H9 (cell line): ENCODE measurements at regions not wholly inside any gene's neighbourhood (a gene's known extent, or its start where the extent isn't known, plus 50 kb on each side); places are given as distances from the start of the nearest gene placed in this dataset.

Experiments
- DNase-seq: peaks from one replicate; pipeline ENCODE4 v3.0.0-alpha.2; 2017
- H2AFZ ChIP-seq: one replicate; pipeline ENCODE4 v1.6.1; 2013; ENCODE audit warnings: mild to moderate bottlenecking, low read length, control low read depth, moderate library complexity
- H2AK5ac ChIP-seq: 2 replicates; pipeline ENCODE4 v1.6.1; 2013; ENCODE audit warnings: low read length, control low read depth, mixed read lengths; ENCODE audit not compliant: insufficient read length
- H2BK120ac ChIP-seq: one replicate; pipeline ENCODE4 v1.6.1; 2013; ENCODE audit warnings: low read depth, mild to moderate bottlenecking, low read length, control low read depth, inconsistent platforms; ENCODE audit not compliant: poor library complexity, severe bottlenecking
- H2BK12ac ChIP-seq: 2 replicates; pipeline ENCODE4 v1.6.1; 2013; ENCODE audit warnings: low read length, control low read depth, mixed read lengths, low read depth; ENCODE audit not compliant: insufficient read length
- H2BK15ac ChIP-seq: 2 replicates; pipeline ENCODE4 v1.6.1; 2013; ENCODE audit warnings: low read depth, low read length, control low read depth
- H2BK20ac ChIP-seq: one replicate; pipeline ENCODE4 v1.6.1; 2013; ENCODE audit warnings: low read depth, mild to moderate bottlenecking, low read length, control low read depth, inconsistent platforms; ENCODE audit not compliant: poor library complexity, severe bottlenecking
- H2BK5ac ChIP-seq: 2 replicates; pipeline ENCODE4 v1.6.1; 2013; ENCODE audit warnings: low read length, control low read depth, mixed read lengths; ENCODE audit not compliant: insufficient read length
- H3K14ac ChIP-seq: 2 replicates; pipeline ENCODE4 v1.6.1; 2013; ENCODE audit warnings: low read length, control low read depth; ENCODE audit not compliant: insufficient read depth
- H3K18ac ChIP-seq: 2 replicates; pipeline ENCODE4 v1.6.1; 2013; ENCODE audit warnings: low read depth, mild to moderate bottlenecking, mixed read lengths, low read length, control low read depth; ENCODE audit not compliant: insufficient read length
- H3K23ac ChIP-seq: 2 replicates; pipeline ENCODE4 v1.6.1; 2013; ENCODE audit warnings: low read length, control low read depth, mixed read lengths, low read depth; ENCODE audit not compliant: insufficient read length
- H3K23me2 ChIP-seq: 2 replicates; pipeline ENCODE4 v1.6.1; 2013; ENCODE audit warnings: low read depth, mild to moderate bottlenecking, mixed read lengths, low read length, control low read depth; ENCODE audit not compliant: insufficient read length, poor library complexity, severe bottlenecking
- H3K27ac ChIP-seq: 2 replicates; pipeline ENCODE4 v1.5.1; 2013; ENCODE audit warnings: low read length, control low read depth, mixed read lengths, low read depth; ENCODE audit not compliant: insufficient read length
- H3K27me3 ChIP-seq: 2 replicates; pipeline ENCODE4 v1.6.1; 2013; ENCODE audit warnings: low read length, control low read depth, inconsistent platforms; ENCODE audit not compliant: insufficient read depth
- H3K4ac ChIP-seq: 2 replicates; pipeline ENCODE4 v1.6.1; 2013; ENCODE audit warnings: low read depth, mild to moderate bottlenecking, control low read depth, inconsistent platforms, low read length, moderate library complexity
- H3K4me1 ChIP-seq: 2 replicates; pipeline ENCODE4 v1.6.1; 2013; ENCODE audit warnings: low read length, control low read depth, inconsistent platforms; ENCODE audit not compliant: insufficient read depth
- H3K4me2 ChIP-seq: 2 replicates; pipeline ENCODE4 v1.6.1; 2013; ENCODE audit warnings: low read length, control low read depth, mixed read lengths; ENCODE audit not compliant: insufficient read length, insufficient read depth
- H3K56ac ChIP-seq: 2 replicates; pipeline ENCODE4 v1.6.1; 2013; ENCODE audit warnings: low read depth, mild to moderate bottlenecking, mixed read lengths, low read length, control low read depth; ENCODE audit not compliant: insufficient read length
- H3K79me1 ChIP-seq: 2 replicates; pipeline ENCODE4 v1.6.1; 2013; ENCODE audit warnings: low read depth, mild to moderate bottlenecking, moderate library complexity, low read length, control low read depth, inconsistent platforms; ENCODE audit not compliant: insufficient read depth, poor library complexity, severe bottlenecking
- H3K79me2 ChIP-seq: 2 replicates; pipeline ENCODE4 v1.6.1; 2013; ENCODE audit warnings: low read length, control low read depth, inconsistent platforms; ENCODE audit not compliant: insufficient read depth
- H3K9ac ChIP-seq: 2 replicates; pipeline ENCODE4 v1.6.1; 2013; ENCODE audit warnings: low read length, control low read depth, mixed read lengths; ENCODE audit not compliant: insufficient read length; ENCODE audit errors: extremely low read depth
- H3K9me3 ChIP-seq: one replicate; pipeline ENCODE4 v1.6.1; 2013; ENCODE audit warnings: low read depth, low read length, inconsistent platforms; ENCODE audit not compliant: control insufficient read depth
- H3T11ph ChIP-seq: one replicate; pipeline ENCODE4 v1.6.1; 2013; ENCODE audit warnings: mild to moderate bottlenecking, low read length, control low read depth, inconsistent platforms
- H4K20me1 ChIP-seq: one replicate; pipeline ENCODE4 v1.6.1; 2013; ENCODE audit not compliant: control insufficient read depth, insufficient read length, insufficient read depth
- H4K5ac ChIP-seq: 2 replicates; pipeline ENCODE4 v1.6.1; 2013; ENCODE audit warnings: low read depth, mild to moderate bottlenecking, mixed read lengths, low read length, control low read depth; ENCODE audit not compliant: insufficient read length
- H4K8ac ChIP-seq: replicated peaks from 2 replicates; pipeline ENCODE4 v1.6.1; 2013; ENCODE audit warnings: low read length, control low read depth, mixed read lengths, low read depth; ENCODE audit not compliant: insufficient read length
- H4K91ac ChIP-seq: 2 replicates; pipeline ENCODE4 v1.6.1; 2013; ENCODE audit warnings: low read depth, mild to moderate bottlenecking, moderate library complexity, mixed read lengths, low read length, control low read depth; ENCODE audit not compliant: insufficient read length
- H3K27ac Mint-ChIP-seq, 3 experiments: 2 replicates in 2 of 3; 3 replicates in 1 of 3; pipeline ENCODE4 v1.8.0; 2020 to 2021; ENCODE audit warnings: mixed read lengths in 3 of 3, mild to moderate bottlenecking in 1 of 3, moderate library complexity in 1 of 3
- H3K27me3 Mint-ChIP-seq: 2 replicates; pipeline ENCODE4 v1.8.0; 2021; ENCODE audit warnings: low read depth, mild to moderate bottlenecking, moderate library complexity, mixed read lengths
- H3K36me3 Mint-ChIP-seq, 3 experiments: 2 replicates in 2 of 3; 3 replicates in 1 of 3; pipeline ENCODE4 v1.8.0; 2020 to 2021; ENCODE audit warnings: low read depth in 3 of 3, mixed read lengths in 3 of 3; ENCODE audit not compliant: insufficient read depth in 1 of 3
- H3K4me1 Mint-ChIP-seq, 2 experiments: 2 replicates each; pipeline ENCODE4 v1.8.0; 2020; ENCODE audit warnings: mixed read lengths in 2 of 2
- H3K4me3 Mint-ChIP-seq, 2 experiments: 2 replicates in 1 of 2; 3 replicates in 1 of 2; pipeline ENCODE4 v1.8.0; 2020 to 2021; ENCODE audit warnings: mild to moderate bottlenecking in 2 of 2, mixed read lengths in 2 of 2, moderate library complexity in 1 of 2
- H3K9me3 Mint-ChIP-seq, 2 experiments: 2 replicates in 1 of 2; 3 replicates in 1 of 2; pipeline ENCODE4 v1.8.0; 2020; ENCODE audit warnings: mild to moderate bottlenecking in 2 of 2, mixed read lengths in 2 of 2, moderate library complexity in 1 of 2
- CTCF ChIP-seq: fragments of 200-600 bp; sonication (generic); conservative IDR thresholded peaks from 3 replicates; pipeline ENCODE4 v1.8.0; 2021; ENCODE audit warnings: antibody characterized with exemption, mild to moderate bottlenecking
- WGBS: extraction: QIAGEN DNeasy Blood & Tissue Kit; methylation state at CpG from one replicate; pipeline ENCODE4 v1.1.7; 2013; ENCODE audit warnings: missing lambda C conversion rate, low lambda C conversion rate, mixed read lengths; ENCODE audit not compliant: insufficient read length; ENCODE audit errors: extremely low coverage; 5-methylcytosine and 5-hydroxymethylcytosine counted together

- Histone ChIP-seq H2BK15ac (no peak overlapping the region), H2BK20ac (no peak overlapping the region), H3K56ac (no peak overlapping the region), H3K23ac (no peak overlapping the region), H3K27me3 (no peaks in the 10 kb centered on the region), H3K23me2 (no peaks in the 10 kb centered on the region), H2BK120ac (no peak overlapping the region), H3K79me2 (no peaks in the 10 kb centered on the region), H2AK5ac (no peak overlapping the region), H3K4me2 (no peak overlapping the region), H3K79me1 (no peaks in the 10 kb centered on the region), H3K18ac (no peak overlapping the region), H4K91ac (no peak overlapping the region), H4K5ac (no peak overlapping the region), H3T11ph (no peak overlapping the region), H2AFZ (no peak overlapping the region), H3K9me3 (no peaks in the 10 kb centered on the region), H3K4me1 (no peaks in the 10 kb centered on the region; the same call in 1 of the 2 replicates), H3K27ac (no peak overlapping the region), H3K14ac (no peak overlapping the region), H4K20me1 (no peaks in the 10 kb centered on the region), H2BK5ac (no peak overlapping the region), H2BK12ac (no peak overlapping the region), H3K9ac (no peak overlapping the region), H4K8ac (no peak overlapping the region), H3K4ac (no peak overlapping the region)
- Mint-ChIP-seq H3K4me3 (no peak overlapping the region), H3K27me3 (no peaks in the 10 kb centered on the region), H3K27ac (peak overlapping the region in 1 of 3 experiments; percentile 62; a peak in 1 of 7 replicates), H3K36me3 (no peaks in the 10 kb centered on the region), H3K9me3 (no peaks in the 10 kb centered on the region), H3K4me1 (peaks cover 9 to 11% of the 10 kb centered on the region in 2 experiments)
- DNase-seq: no peak
- TF ChIP-seq CTCF: no peak
- no CpG with 5 or more reads among the region's 1 CpG for WGBS
Measured at GRCh38 chr5:89346573-89346972, 463.6 kb upstream of the MEF2C start.
